NCI-H146 treated with DMSO at 0.1 percent for 48 hours (cell line): ENCODE measurements at regions not wholly inside any gene's neighbourhood (a gene's known extent, or its start where the extent isn't known, plus 50 kb on each side); places are given as distances from the start of the nearest gene placed in this dataset.

Experiments
- DNase-seq: peaks from one replicate; lab custom pipeline; 2025; ENCODE audit not compliant: unreplicated experiment; lab: John Stamatoyannopoulos, UW

DNA sequence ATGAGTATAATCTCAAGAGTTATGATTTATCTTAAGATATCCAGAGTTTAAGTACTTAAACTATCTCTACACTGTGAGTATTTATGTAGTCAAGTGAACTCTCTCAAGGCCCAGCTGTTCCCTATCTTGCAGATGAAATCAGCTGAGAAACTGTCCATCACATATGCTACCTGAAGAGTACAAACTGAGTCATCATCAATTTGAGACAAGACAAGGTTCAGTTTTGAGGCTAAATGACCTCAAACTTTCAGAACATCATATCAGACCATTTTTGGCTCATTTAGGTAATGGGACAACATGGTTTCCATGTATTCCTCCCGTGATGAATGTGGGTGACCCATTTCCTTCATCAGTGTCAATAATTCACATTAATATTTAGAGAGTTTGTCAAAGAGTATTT, 53.1 kb upstream of the AUTS2 start:
- DNase-seq: no peak
